GM03348 (cell line): ENCODE measurements at regions not wholly inside any gene's neighbourhood (a gene's known extent, or its start where the extent isn't known, plus 50 kb on each side); places are given as distances from the start of the nearest gene placed in this dataset.
"Not testable (repeated sequence)": the region's sequence is repeated elsewhere in the genome, so short reads cannot be mapped to it uniquely, and the experiment has no call there.

Source experiments
- DNase-seq: peaks from one replicate; pipeline ENCODE4 v3.0.0; 2012; ENCODE audit warnings: low spot score

GRCh38 chr5:68862560-68862959, 231.3 kb upstream of the SLC30A5 start:
- no peak for DNase-seq

- DNase-seq = not testable (repeated sequence)
Observed at GRCh38 chr5:68865192-68865591, 228.6 kb upstream of the SLC30A5 start.

DNA sequence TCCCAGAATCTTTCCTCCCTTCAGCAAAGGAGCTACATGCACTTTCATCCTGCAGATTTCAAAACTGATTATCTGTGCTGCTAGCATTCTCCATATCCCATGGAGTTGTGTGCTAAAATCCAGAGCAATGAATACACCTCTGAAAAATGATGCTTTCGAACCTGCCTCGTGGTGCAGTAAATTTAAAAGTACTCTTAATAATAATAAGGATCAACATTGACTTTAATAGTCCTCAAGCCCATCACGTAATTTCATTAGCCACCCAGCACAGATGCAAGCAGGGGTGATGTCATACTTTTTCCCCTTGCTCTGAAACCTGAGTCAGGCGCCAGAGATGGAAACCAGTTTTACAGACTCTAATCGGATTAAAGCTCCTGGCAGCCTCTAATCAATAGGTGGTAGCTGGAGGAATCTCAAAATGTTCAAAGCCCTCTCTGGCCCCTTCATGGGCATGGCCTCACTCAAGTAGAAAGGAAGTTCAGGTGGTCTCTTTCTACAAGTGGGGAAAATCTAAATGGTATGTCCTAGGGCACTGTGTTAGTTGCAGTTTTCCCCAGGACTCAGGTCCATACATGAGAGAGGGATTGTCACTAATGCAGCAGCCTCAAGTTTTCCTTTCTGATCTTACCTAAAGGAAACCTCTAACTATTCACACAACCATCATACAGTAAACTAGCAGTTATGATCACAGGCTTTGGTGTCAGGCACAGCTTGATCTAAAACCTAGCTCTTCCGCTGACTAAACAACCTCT, 221.6 kb upstream of the SLC30A5 start:
- DNase-seq = no peak

GRCh38 chr5:68873198-68873597, 220.6 kb upstream of the SLC30A5 start:
- no peak for DNase-seq

- DNase-seq = no peak
Observed at GRCh38 chr5:68875351-68875750, 218.5 kb upstream of the SLC30A5 start.

DNA sequence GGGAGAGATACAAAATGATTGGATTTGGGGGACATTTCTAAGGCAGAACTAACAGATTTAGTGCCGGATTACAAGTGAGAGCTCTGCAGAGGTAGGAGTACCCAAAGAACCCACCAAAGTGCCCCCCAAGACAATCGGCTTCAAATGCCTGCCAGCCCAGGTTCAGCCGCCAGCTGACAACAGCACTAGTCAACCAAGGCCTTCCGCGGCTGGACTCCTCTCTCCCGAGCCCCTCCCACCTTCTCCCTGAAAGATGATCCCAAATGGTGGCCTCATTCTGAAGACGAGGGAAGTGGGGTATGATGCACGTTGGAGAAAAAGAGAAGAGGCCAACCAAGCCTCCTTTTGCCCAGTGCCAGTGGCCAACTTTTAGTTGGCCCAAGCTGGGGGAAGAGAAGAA, 210.4 kb upstream of the SLC30A5 start:
- DNase-seq = no peak

DNA sequence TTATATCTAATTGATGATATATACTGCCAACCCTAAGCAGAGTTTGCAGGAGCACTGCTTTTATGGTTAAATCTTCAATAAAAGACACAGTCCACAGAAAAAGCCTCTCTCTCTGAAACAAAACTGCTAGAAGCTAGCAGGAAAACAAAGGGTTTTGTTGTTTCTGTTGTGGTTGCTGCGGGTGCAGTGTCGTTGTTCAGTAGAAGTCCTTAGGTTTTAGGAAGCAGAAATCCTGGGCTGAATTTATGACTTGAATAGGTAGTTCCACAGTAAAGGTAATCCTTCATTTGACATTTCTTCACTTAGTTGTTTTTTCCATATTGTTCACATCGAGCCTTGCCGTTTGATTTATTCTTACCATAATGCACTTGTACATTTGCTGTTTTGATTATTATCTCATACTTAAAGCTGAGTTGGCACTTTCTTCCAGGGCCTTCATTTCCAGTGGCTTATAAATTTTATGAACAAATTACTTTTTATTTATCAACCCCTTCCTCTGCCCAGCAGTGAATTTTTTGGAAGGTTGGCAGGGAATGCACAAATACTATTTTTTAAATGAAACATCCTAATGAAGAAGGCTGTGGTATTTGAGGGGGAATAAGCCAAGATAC, 209.6 kb upstream of the SLC30A5 start:
- DNase-seq = no peak

- peak; percentile 12 for DNase-seq
Observed at GRCh38 chr5:68884883-68885282, 208.9 kb upstream of the SLC30A5 start.

DNA sequence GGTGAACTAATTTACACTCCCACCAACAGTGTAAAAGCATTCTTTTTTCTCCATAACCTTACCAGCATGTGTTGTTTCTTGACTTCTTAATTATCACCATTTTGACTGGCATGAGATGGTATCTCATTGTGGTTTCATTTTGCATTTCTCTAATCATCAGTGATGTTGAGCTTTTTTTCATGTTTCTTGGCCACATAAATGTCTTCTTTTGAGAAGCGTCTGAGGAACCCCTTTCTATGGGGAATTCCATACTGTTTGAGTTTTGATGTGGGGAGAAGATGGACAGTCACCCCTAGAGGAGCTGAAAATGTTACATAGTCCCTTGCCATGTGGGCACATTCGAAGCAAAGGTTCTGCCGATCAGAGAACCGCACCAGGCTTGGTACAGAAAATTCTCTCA, 207.0 kb upstream of the SLC30A5 start:
- no peak for DNase-seq

GRCh38 chr5:68891718-68892117, 202.1 kb upstream of the SLC30A5 start:
- DNase-seq = no peak

GRCh38 chr5:68894673-68895072, 199.1 kb upstream of the SLC30A5 start:
- no peak for DNase-seq

DNA sequence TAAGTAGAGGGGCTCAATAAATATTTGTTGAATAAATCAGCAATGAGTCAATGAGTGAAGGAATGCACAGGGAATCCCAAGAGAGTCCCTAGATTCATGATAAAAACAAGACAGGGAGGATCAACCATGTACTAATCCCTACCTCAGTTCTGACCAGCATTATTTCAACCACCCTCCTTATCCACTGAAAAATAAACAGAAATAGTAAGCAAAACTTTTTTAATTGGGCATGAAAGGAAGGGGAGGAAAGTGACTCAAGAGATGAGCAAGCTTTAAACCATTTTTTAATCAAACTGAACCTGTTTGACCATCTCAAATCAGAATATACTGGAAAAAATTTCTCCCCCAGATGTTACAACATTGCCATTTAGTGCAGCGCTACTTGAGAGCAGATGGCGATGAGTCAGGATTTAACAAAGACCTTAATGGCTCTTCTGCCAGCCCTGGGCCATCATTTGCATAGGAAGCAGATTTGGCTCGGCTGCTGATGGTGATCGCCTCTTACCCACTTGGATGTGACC, 194.8 kb upstream of the SLC30A5 start:
- DNase-seq = peak; percentile 20

- peak; percentile 20 for DNase-seq
Observed at GRCh38 chr5:68911840-68912690, 181.7 kb upstream of the SLC30A5 start.

- DNase-seq = no peak
Observed at GRCh38 chr5:68915079-68915478, 178.7 kb upstream of the SLC30A5 start.

DNA sequence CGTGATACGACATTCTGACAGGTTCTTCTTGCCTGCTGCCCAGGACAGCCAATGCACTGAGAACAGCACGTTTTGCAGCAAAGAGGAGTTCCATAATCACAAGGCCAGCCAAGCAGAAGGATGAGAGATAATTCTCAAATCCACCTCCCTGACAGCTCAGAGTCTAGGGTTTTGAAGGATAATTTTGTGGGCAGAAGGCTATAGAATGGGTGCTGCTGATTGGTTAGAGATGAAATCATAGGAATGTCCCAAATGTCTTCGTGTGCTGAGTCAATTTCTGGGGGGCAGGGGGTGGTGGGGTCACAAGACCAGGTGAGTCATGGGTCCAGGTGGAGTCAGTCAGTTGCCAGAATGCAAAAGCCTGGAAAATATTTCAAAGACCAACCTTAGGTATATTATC, 175.5 kb upstream of the SLC30A5 start:
- DNase-seq = no peak

GRCh38 chr5:68919988-68920490, 173.8 kb upstream of the SLC30A5 start:
- no peak for DNase-seq

- DNase-seq = no peak
Observed at GRCh38 chr5:68920888-68921287, 172.9 kb upstream of the SLC30A5 start.

GRCh38 chr5:68922172-68922987, 171.4 kb upstream of the SLC30A5 start:
- DNase-seq = no peak

- peak; percentile 33 for DNase-seq
Observed at GRCh38 chr5:68924481-68925145, 169.2 kb upstream of the SLC30A5 start.

- no peak for DNase-seq
Observed at GRCh38 chr5:68928617-68929302, 165.1 kb upstream of the SLC30A5 start.
